ENCODE measurements at regions not wholly inside any gene's neighbourhood (a gene's known extent, or its start where the extent isn't known, plus 50 kb on each side); places are given as distances from the start of the nearest gene placed in this dataset.

DNA sequence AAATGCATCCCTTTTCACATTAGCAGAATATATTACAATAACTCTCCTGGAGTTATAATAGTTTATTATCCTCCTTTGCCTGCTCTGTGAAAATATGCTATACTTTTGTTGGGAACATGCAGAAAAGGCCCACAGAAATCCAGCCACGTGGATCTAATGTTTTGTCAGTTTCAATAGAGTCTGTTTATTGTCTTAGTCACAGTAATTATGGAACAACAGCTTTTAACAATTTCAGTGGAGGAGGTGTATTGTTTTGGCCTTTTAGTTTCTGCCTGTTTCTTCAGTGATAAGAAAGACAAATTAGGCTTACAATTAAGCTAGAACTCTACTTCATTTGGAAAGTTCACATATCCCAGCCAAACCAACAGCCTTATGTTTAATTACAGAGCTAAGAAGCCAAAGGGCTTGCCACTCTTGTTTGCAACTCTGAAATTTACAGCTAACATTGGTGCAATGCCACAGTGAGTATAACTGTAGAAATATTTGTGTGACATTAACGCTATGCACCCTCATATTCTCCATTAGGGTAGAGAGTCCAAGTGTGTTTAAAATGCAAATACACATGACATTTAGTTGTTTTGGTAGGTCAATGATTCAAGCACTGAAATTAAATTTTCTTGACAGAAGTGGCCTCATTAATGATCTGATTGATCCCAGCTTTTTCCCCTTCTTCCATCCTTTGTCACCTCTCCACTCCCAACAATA, 175.8 kb downstream of the USP46 start:
- TF ChIP-seq POLR2A (IDR thresholded peaks at IDR 0.05) (no peak), CTCF (IDR thresholded peaks at IDR 0.05 in 4 of 5, conservative IDR thresholded peaks at IDR 0.05 in 1 of 5) (no peak)
